ENCODE measurements at regions not wholly inside any gene's neighbourhood (a gene's known extent, or its start where the extent isn't known, plus 50 kb on each side); places are given as distances from the start of the nearest gene placed in this dataset.

DNA sequence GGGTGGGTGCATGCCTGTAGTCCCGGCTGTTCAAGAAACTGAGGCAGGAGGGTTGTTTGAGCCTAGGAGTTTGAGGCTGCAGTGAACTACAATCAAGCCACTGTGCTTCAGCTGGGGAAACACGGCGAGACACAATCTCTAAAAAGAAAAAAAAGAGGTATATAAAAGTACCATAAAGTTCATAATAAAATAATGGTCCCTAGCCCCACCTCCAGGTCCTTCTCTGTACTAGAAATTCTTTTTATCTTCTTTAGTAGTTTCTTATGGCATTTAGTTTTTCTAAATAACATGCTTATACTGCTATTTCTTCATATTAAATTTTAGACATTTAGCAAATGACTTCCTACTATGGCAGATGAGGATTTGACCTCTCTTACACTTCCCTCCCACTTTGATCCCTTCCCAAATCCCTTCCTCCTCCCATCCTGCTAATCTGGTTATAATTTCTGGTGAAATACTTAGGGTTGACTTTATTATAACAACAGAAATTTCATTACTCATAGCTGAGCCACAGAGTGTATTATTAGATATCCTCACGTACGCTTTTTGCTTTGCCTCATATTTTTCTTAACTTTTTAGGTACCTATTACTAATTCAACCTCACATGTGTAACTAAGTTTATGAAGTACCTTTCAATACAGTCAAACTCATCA, 94.7 kb downstream of the SLC41A2 start:
- TF ChIP-seq, protein P1, sequence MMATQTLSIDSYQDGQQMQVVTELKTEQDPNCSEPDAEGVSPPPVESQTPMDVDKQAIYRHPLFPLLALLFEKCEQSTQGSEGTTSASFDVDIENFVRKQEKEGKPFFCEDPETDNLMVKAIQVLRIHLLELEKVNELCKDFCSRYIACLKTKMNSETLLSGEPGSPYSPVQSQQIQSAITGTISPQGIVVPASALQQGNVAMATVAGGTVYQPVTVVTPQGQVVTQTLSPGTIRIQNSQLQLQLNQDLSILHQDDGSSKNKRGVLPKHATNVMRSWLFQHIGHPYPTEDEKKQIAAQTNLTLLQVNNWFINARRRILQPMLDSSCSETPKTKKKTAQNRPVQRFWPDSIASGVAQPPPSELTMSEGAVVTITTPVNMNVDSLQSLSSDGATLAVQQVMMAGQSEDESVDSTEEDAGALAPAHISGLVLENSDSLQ (IDR thresholded peaks at IDR 0.05) = no peak
- no peak for TF ChIP-seq HDGF (IDR thresholded peaks at IDR 0.05; ENCODE audit: borderline replicate concordance)
- no peak for TF ChIP-seq ZNF384 (IDR thresholded peaks at IDR 0.05)

Measured in HEK293T (cell line).